ENCODE measurements at regions not wholly inside any gene's neighbourhood (a gene's known extent, or its start where the extent isn't known, plus 50 kb on each side); places are given as distances from the start of the nearest gene placed in this dataset.
"Not testable (repeated sequence)": the region's sequence is repeated elsewhere in the genome, so short reads cannot be mapped to it uniquely, and the experiment has no call there.

GRCh38 chr20:5453316-5453715 is 136.6 kb upstream of the PROKR2 start:
- DNase-seq (ENCODE audit: low spot score); FAIRE-seq: not testable (repeated sequence)

DNA sequence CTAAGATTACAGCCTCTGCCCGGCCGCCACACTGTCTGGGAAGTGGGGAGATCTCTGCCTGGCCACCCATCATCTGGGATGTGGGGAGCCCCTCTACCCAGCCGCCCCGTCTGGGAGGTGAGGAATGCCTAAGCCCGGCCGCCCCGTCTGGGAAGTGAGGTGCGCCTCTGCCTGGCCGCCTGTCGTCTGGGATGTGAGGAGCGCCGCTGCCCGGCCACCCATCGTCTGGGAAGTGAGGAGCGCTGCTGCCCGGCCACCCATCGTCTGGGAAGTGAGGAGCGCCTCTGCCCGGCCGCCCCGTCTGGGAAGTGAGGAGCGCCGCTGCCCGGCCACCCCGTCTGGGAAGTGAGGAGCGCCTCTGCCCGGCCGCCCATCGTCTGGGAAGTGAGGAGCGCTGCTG is 135.9 kb upstream of the PROKR2 start:
- not testable (repeated sequence) for FAIRE-seq; DNase-seq (ENCODE audit: low spot score)

DNA sequence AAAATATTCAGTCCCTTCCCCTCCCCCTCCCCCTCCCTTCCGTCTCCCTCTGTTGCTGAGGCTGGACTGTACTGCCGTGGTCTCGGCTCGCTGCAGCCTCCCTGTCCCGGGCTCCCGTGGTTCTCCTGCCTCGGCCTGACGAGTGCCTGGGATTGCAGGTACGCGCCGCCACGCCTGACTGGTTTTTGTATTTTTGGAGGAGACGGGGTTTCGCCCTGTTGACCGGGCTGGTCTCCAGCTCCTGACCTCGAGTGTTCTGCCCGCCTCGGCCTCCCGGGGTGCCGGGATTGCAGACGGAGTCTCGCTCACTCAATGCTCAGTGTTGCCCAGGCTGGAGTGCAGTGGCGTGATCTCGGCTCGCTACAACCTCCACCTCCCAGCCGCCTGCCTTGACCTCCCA is 135.5 kb upstream of the PROKR2 start:
- DNase-seq (ENCODE audit: low spot score); FAIRE-seq: not testable (repeated sequence)

GRCh38 chr20:5451643-5452210 is 135.0 kb upstream of the PROKR2 start:
- no peak for DNase-seq (ENCODE audit: low spot score)

DNA sequence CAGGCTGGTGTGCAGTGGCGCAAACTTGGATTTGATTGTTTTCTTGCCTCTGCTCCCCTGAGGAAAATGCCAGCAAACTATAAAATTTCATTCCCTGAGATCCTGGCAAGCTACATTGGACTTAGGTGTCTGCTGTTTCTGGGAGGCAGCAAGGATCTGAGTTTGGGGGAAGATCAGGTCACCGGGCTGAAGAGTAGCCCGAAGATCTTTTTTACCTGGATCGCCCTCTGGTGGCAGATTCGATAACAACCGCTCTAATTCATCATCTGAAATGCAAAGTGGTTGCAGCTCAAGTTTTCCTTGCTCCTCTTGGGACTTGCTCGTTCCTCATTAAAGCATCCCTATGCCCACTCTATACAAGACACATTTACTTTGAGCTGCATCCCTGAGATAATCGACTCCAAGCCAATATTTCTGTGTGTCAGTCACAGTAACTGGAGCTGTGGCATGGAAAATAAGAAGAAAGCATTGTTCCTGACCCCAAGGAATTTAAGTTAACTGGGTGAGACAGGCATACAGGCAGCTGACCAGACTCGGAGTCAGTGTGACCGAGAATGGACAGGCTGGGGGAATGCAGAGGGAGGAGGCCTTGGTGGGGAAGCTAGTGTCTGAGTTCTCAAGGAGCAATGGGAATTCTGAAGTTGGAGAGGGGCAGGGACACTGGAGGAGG is 131.8 kb upstream of the PROKR2 start:
- DNase-seq (ENCODE audit: low spot score) (peak; percentile 66), FAIRE-seq (peak; percentile 5)

More at GRCh38 chr20:5451643-5452210, 135.0 kb upstream of the PROKR2 start:
- FAIRE-seq: no peak

- DNase-seq (ENCODE audit: low spot score) (no peak), FAIRE-seq (no peak)
Measured at GRCh38 chr20:5447188-5447587, 130.4 kb upstream of the PROKR2 start.

- FAIRE-seq: no peak
Measured at GRCh38 chr20:5445611-5446010, 128.9 kb upstream of the PROKR2 start.

DNA sequence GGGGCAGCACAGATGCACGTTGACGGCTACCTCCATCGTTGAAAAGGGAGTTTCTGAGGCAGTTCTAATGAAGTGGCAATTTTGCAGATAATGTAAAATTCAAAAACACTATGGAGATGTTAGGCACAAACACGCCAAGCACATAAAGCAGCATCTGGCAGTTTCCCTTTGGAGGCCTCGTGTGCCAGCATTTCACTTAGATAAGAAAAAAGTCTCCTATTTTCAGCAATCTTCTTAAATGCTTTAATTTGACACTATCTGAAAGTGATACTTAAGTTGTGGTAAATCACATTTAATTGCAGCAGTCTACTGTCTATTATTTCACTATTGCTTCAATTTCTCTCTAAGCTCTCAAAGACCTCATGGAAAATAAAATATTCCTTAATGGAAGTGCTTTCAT is 125.3 kb upstream of the PROKR2 start:
- FAIRE-seq: no peak

More at GRCh38 chr20:5445611-5446010, 128.9 kb upstream of the PROKR2 start:
- DNase-seq (ENCODE audit: low spot score): no peak

GRCh38 chr20:5434116-5434515 is 117.4 kb upstream of the PROKR2 start:
- FAIRE-seq: no peak

More for the DNA sequence above, 125.3 kb upstream of the PROKR2 start:
- no peak for DNase-seq (ENCODE audit: low spot score)

GRCh38 chr20:5433352-5433751 is 116.6 kb upstream of the PROKR2 start:
- DNase-seq (ENCODE audit: low spot score): no peak
- no peak for FAIRE-seq

More at GRCh38 chr20:5434116-5434515, 117.4 kb upstream of the PROKR2 start:
- DNase-seq (ENCODE audit: low spot score): no peak

DNA sequence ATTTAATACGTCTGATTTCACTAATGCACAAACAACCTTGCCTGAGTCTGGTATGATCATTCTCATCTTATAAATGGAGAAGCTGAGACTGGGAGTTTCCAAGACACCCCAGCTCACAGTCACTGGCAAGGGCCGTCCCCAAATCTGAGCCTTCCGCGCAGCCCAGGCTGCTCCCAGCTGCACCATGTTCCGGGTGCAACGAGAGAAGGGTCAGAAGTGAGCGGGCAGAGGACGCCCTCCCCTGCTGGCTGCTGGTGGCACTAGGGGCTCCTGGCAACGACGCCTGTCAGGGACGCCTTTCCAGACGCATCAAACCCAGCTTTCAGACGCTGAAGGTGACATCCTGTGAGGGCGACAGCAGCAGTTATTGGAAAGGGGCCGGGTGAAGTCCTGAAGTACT is 115.3 kb upstream of the PROKR2 start:
- FAIRE-seq: no peak
- DNase-seq (ENCODE audit: low spot score): no peak

- FAIRE-seq (no peak), DNase-seq (ENCODE audit: low spot score) (no peak)
Measured at GRCh38 chr20:5430670-5431069, 113.9 kb upstream of the PROKR2 start.

- DNase-seq (ENCODE audit: low spot score): no peak
- no peak for FAIRE-seq
Measured at GRCh38 chr20:5426026-5426425, 109.3 kb upstream of the PROKR2 start.

DNA sequence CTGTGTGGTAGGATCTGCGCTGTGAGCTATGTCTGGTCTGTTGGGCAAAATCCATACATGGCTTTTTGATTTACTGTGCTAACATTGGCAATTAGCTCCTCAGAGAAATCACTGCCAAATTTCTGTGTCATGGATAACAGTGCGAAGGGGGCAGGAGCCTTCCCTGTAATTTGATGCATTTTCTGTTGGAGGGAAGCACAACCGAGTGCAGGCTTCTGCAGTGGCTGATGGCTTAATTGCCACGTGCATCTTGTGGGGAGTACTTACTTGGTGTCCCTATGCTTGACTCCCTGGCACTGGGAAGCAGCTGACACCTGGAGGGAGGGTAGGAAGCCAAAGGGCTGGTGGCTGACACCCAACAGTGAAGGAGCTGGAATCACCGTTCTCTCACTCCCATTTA is 99.3 kb upstream of the PROKR2 start:
- DNase-seq (ENCODE audit: low spot score) (no peak), FAIRE-seq (no peak)

GRCh38 chr20:5413394-5413793 is 96.6 kb upstream of the PROKR2 start:
- DNase-seq (ENCODE audit: low spot score): no peak
- no peak for FAIRE-seq

DNA sequence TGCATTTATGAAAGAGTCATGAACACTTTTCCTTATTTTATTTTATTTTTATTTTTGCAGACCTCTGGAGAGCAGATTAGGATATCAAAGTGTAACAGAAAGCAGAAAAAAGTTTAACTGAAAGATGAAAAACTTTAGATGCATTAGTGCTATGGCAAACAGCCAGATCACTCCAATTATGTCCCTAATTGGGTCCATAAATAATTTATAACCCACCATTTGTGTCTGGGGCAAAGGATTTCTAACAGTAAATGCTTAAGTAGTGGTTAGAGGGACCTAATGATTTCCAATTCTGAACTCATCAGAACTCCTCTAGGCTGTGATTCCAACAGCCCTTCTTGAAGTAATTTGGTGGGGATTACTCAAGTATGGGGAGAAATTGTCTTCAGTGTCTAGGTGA is 93.7 kb upstream of the PROKR2 start:
- FAIRE-seq: no peak

DNA sequence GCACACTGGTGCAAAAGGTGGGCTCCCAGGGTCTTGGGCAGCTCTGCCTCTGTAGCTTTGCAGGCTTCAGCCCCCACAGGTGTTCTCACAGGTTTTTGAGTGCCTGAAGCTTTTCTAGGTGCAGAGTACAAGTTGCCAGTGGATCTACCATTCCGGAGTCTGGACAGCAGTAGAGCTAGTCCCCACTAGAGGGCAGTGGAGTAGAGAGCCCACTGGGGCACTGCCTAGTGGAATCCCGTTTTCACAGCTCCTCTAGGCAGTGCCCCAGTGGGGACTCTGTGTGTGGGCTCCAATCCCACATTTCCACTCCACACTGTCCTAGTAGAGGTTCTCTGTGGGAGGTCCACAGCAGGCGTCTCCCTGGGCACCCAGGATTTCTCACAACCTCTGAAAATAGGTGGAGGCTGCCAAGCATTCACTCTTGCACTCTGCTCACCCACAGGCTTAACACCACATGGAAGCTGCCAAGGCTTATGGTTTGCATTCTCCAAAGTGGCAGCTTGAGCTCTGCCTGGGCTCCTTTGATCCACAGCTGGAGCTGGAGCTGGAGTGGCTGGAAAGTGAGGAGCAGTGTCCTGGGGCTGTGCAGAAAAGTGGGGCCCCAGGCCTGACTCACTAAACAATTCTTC is 86.3 kb upstream of the PROKR2 start:
- no peak for FAIRE-seq
- DNase-seq (ENCODE audit: low spot score): no peak

More for the DNA sequence above, 93.7 kb upstream of the PROKR2 start:
- DNase-seq (ENCODE audit: low spot score): no peak

GRCh38 chr20:5401277-5401875 is 84.6 kb upstream of the PROKR2 start:
- FAIRE-seq (no peak), DNase-seq (ENCODE audit: low spot score) (no peak)

GRCh38 chr20:5400164-5400762 is 83.5 kb upstream of the PROKR2 start:
- FAIRE-seq: no peak
- peak; percentile 29 for DNase-seq (ENCODE audit: low spot score)

DNA sequence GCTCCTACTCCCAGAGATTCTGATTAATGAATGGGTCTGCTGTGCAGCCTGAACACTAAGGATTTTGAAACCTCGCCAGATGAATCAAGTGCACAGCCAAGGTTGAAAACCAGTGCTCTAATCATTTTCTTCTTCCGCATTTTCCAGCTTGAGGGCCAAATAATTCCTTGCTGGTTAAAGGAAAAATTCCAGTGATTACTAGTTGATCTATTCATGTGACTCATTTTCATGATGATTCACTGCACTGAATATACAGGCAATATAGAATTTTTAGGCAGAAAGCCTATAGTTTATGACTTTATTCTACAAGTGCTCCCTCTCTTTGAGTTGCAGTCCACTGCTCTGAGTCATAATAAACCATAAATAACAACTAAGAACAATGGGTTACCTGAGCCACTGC is 80.6 kb upstream of the PROKR2 start:
- no peak for FAIRE-seq

DNA sequence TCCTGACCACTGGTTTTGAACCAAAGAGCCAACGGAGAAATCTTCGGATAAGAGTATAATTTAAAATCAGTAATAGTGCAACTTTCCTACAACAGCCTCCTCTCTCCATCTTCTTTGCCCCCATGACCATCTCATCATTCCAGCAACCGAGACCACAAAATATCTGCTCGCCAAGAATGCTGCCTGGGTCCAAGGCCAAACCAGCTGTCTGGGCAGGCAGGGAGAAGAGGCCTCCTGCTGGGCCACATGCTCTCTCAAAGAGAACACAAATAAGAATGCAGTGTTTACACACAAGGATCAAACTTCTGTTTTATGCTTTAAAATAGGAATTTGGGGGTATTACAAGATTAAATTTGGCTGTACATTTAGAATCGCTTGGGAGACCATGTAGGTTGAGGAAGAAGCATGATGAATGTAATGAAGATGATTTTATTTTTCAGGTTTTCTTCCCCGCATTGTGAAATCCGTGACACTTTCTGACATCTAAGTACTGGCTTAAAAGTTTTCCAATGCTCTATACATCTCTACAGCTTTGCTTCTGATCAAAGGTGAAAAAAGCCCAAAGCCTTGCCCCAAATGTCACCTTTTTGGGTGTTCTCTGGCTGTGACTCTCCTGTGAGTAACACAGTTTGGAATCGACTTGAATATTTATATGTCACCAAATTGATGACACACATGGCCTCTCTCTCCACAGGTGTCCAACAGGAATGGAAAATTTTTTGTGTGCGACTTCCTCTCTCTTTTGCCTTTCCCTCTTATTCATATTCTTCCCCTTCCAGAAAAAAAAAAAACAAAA is 79.4 kb upstream of the PROKR2 start:
- FAIRE-seq (no peak), DNase-seq (ENCODE audit: low spot score) (no peak)

More for the DNA sequence above, 80.6 kb upstream of the PROKR2 start:
- DNase-seq (ENCODE audit: low spot score): peak; percentile 41
